ENCODE measurements at regions not wholly inside any gene's neighbourhood (a gene's known extent, or its start where the extent isn't known, plus 50 kb on each side); places are given as distances from the start of the nearest gene placed in this dataset.

GRCh38 chr2:183259921-183260320 lies 135.7 kb downstream of the NUP35 start:
- DNase-seq = no peak
- H3K27me3 ChIP-seq = no peaks in the 10 kb centered on the region
- no peaks in the 10 kb centered on the region for H3K9me3 ChIP-seq
- TF ChIP-seq CTCF (IDR thresholded peaks at IDR 0.05) = no peak
- TF ChIP-seq POLR2A (IDR thresholded peaks at IDR 0.05) = no peak
- no peaks in the 10 kb centered on the region for H3K36me3 ChIP-seq
- H3K4me3 ChIP-seq = no peak overlapping the region
- no peak overlapping the region for H3K27ac ChIP-seq
- no peaks in the 10 kb centered on the region for H3K4me1 ChIP-seq

GRCh38 chr2:183260527-183260926 lies 136.3 kb downstream of the NUP35 start:
- H3K27me3 ChIP-seq = no peaks in the 10 kb centered on the region
- H3K27ac ChIP-seq = no peak overlapping the region
- no peaks in the 10 kb centered on the region for H3K4me1 ChIP-seq
- TF ChIP-seq CTCF (IDR thresholded peaks at IDR 0.05) = no peak
- no peak for TF ChIP-seq POLR2A (IDR thresholded peaks at IDR 0.05)
- no peaks in the 10 kb centered on the region for H3K9me3 ChIP-seq
- H3K4me3 ChIP-seq = no peak overlapping the region
- no peaks in the 10 kb centered on the region for H3K36me3 ChIP-seq
- no peak for DNase-seq

GRCh38 chr2:183264890-183265535 lies 140.8 kb downstream of the NUP35 start:
- no peaks in the 10 kb centered on the region for H3K27me3 ChIP-seq
- no peaks in the 10 kb centered on the region for H3K4me1 ChIP-seq
- no peak for DNase-seq
- no peaks in the 10 kb centered on the region for H3K9me3 ChIP-seq
- no peak for TF ChIP-seq POLR2A (IDR thresholded peaks at IDR 0.05)
- no peak for TF ChIP-seq CTCF (IDR thresholded peaks at IDR 0.05)
- H3K27ac ChIP-seq = no peak overlapping the region
- no peak overlapping the region for H3K4me3 ChIP-seq
- H3K36me3 ChIP-seq = no peaks in the 10 kb centered on the region

- TF ChIP-seq CTCF (IDR thresholded peaks at IDR 0.05) (no peak), POLR2A (IDR thresholded peaks at IDR 0.05) (no peak)
- H3K4me1 ChIP-seq = no peaks in the 10 kb centered on the region
- H3K4me3 ChIP-seq = no peak overlapping the region
- H3K36me3 ChIP-seq = no peaks in the 10 kb centered on the region
- no peak overlapping the region for H3K27ac ChIP-seq
- H3K9me3 ChIP-seq = no peaks in the 10 kb centered on the region
- no peaks in the 10 kb centered on the region for H3K27me3 ChIP-seq
- no peak for DNase-seq
Observed at GRCh38 chr2:183267148-183267827, 143.0 kb downstream of the NUP35 start.

GRCh38 chr2:183269956-183270355 lies 145.7 kb downstream of the NUP35 start:
- DNase-seq = no peak
- Histone ChIP-seq H3K27ac (no peak overlapping the region), H3K4me1 (no peaks in the 10 kb centered on the region), H3K36me3 (no peaks in the 10 kb centered on the region), H3K27me3 (no peaks in the 10 kb centered on the region), H3K9me3 (no peaks in the 10 kb centered on the region), H3K4me3 (no peak overlapping the region)
- no peak for TF ChIP-seq POLR2A (IDR thresholded peaks at IDR 0.05)

GRCh38 chr2:183283209-183283608 lies 159.0 kb downstream of the NUP35 start:
- no peak for TF ChIP-seq CTCF (IDR thresholded peaks at IDR 0.05)
- TF ChIP-seq POLR2A (IDR thresholded peaks at IDR 0.05) = no peak

More at GRCh38 chr2:183283209-183283608, 159.0 kb downstream of the NUP35 start:
- Histone ChIP-seq H3K27me3 (no peaks in the 10 kb centered on the region), H3K27ac (no peak overlapping the region), H3K36me3 (no peaks in the 10 kb centered on the region), H3K4me1 (no peaks in the 10 kb centered on the region), H3K4me3 (no peak overlapping the region), H3K9me3 (no peaks in the 10 kb centered on the region)
- no peak for DNase-seq

Data from Peyer's patch (tissue), 4 donors.